KG1 (cell line): ENCODE measurements at regions not wholly inside any gene's neighbourhood (a gene's known extent, or its start where the extent isn't known, plus 50 kb on each side); places are given as distances from the start of the nearest gene placed in this dataset.

Experiments used
- DNase-seq: peaks from one replicate; lab custom pipeline; 2025; lab: John Stamatoyannopoulos, UW

- no peak for DNase-seq
These were observed 579.1 kb downstream of the BMP2 start for GRCh38 chr20:7346562-7346961.

- DNase-seq: no peak
These were observed 579.9 kb downstream of the BMP2 start for GRCh38 chr20:7347409-7347808.

GRCh38 chr20:7348253-7348652 lies 580.8 kb downstream of the BMP2 start:
- no peak for DNase-seq

- no peak for DNase-seq
These were observed 584.7 kb downstream of the BMP2 start for GRCh38 chr20:7352165-7352564.

- DNase-seq: no peak
These were observed 585.2 kb downstream of the HAO1 start for GRCh38 chr20:7355051-7355450.

GRCh38 chr20:7358670-7359069 lies 581.6 kb downstream of the HAO1 start:
- DNase-seq: no peak

- no peak for DNase-seq
These were observed 580.5 kb downstream of the HAO1 start for GRCh38 chr20:7359739-7360138.

- no peak for DNase-seq
These were observed 578.9 kb downstream of the HAO1 start for GRCh38 chr20:7361321-7361720.

GRCh38 chr20:7361931-7362330 lies 578.3 kb downstream of the HAO1 start:
- DNase-seq: no peak

GRCh38 chr20:7362601-7363000 lies 577.7 kb downstream of the HAO1 start:
- no peak for DNase-seq

GRCh38 chr20:7366189-7366588 lies 574.1 kb downstream of the HAO1 start:
- DNase-seq: no peak

- no peak for DNase-seq
These were observed 568.6 kb downstream of the HAO1 start for GRCh38 chr20:7371518-7372163.

- DNase-seq: peak; percentile 13
These were observed 564.4 kb downstream of the HAO1 start for GRCh38 chr20:7375905-7376304.

- DNase-seq: no peak
These were observed 561.2 kb downstream of the HAO1 start for GRCh38 chr20:7378864-7379605.

- no peak for DNase-seq
These were observed 560.5 kb downstream of the HAO1 start for GRCh38 chr20:7379621-7380220.

- no peak for DNase-seq
These were observed 557.0 kb downstream of the HAO1 start for GRCh38 chr20:7383216-7383615.

GRCh38 chr20:7387638-7388193 lies 552.5 kb downstream of the HAO1 start:
- DNase-seq: no peak

GRCh38 chr20:7389216-7389615 lies 551.0 kb downstream of the HAO1 start:
- DNase-seq: no peak

- no peak for DNase-seq
These were observed 547.6 kb downstream of the HAO1 start for GRCh38 chr20:7392542-7393206.

- DNase-seq: no peak
These were observed 541.1 kb downstream of the HAO1 start for GRCh38 chr20:7399114-7399513.

GRCh38 chr20:7399575-7399974 lies 540.7 kb downstream of the HAO1 start:
- DNase-seq: no peak

GRCh38 chr20:7406671-7407070 lies 533.6 kb downstream of the HAO1 start:
- no peak for DNase-seq

GRCh38 chr20:7410150-7410549 lies 530.1 kb downstream of the HAO1 start:
- DNase-seq: no peak
